GM23338 (cell line): ENCODE measurements at regions not wholly inside any gene's neighbourhood (a gene's known extent, or its start where the extent isn't known, plus 50 kb on each side); places are given as distances from the start of the nearest gene placed in this dataset.

Source experiments
- ATAC-seq: fragments of 200-7000 bp; cut with Tn5 transposase; 3 replicates; pipeline ENCODE4 v1.9.1; 2020
- DNase-seq: peaks from one replicate; pipeline ENCODE4 v3.0.0-alpha.2; 2015; ENCODE audit warnings: low spot score
- H2AFZ ChIP-seq: fragments of 200-600 bp; sonication (generic); 2 replicates; pipeline ENCODE4 v1.8.0; 2016; ENCODE audit warnings: antibody characterized with exemption, mild to moderate bottlenecking, moderate library complexity
- H3F3A ChIP-seq: fragments of 200-600 bp; sonication (generic); replicated peaks from 2 replicates; pipeline ENCODE4 v1.8.0; 2017; ENCODE audit warnings: antibody characterized with exemption, mixed run types, low read depth
- H3K27ac ChIP-seq: fragments of 200-600 bp; sonication (generic); 2 replicates; pipeline ENCODE4 v1.6.1; 2016; ENCODE audit warnings: low read depth
- H3K27me3 ChIP-seq: fragments of 200-600 bp; sonication (generic); 2 replicates; pipeline ENCODE4 v1.8.0; 2016; ENCODE audit warnings: mild to moderate bottlenecking, mixed run types, moderate library complexity; ENCODE audit not compliant: insufficient read depth
- H3K36me3 ChIP-seq: fragments of 200-600 bp; sonication (generic); 2 replicates; pipeline ENCODE4 v1.8.0; 2016; ENCODE audit warnings: mild to moderate bottlenecking; ENCODE audit not compliant: insufficient read depth
- H3K4me1 ChIP-seq: fragments of 200-600 bp; sonication (generic); 2 replicates; pipeline ENCODE4 v1.8.0; 2016; ENCODE audit warnings: mild to moderate bottlenecking, moderate library complexity; ENCODE audit not compliant: insufficient read depth
- H3K4me2 ChIP-seq: fragments of 200-600 bp; sonication (generic); 2 replicates; pipeline ENCODE4 v1.7.1; 2017; ENCODE audit warnings: mixed run types
- H3K4me3 ChIP-seq: fragments of 200-600 bp; sonication (generic); 2 replicates; pipeline ENCODE4 v1.6.1; 2016; ENCODE audit warnings: mixed run types
- H3K79me2 ChIP-seq: fragments of 200-600 bp; sonication (generic); replicated peaks from 2 replicates; pipeline ENCODE4 v1.8.0; 2017; ENCODE audit warnings: mild to moderate bottlenecking; ENCODE audit not compliant: insufficient read depth
- H3K9me2 ChIP-seq: fragments of 200-600 bp; sonication (generic); 2 replicates; pipeline ENCODE4 v1.8.0; 2017; ENCODE audit not compliant: insufficient read depth
- H4K20me1 ChIP-seq: fragments of 200-600 bp; sonication (generic); replicated peaks from 2 replicates; pipeline ENCODE4 v1.8.0; 2017; ENCODE audit warnings: mild to moderate bottlenecking; ENCODE audit not compliant: insufficient read depth
- H3K27ac Mint-ChIP-seq: 2 replicates; pipeline ENCODE4 v1.8.0; 2020; ENCODE audit warnings: inconsistent platforms, mild to moderate bottlenecking, moderate library complexity, mixed read lengths
- H3K27me3 Mint-ChIP-seq: 3 replicates; pipeline ENCODE4 v1.8.0; 2022; ENCODE audit warnings: low read depth, mild to moderate bottlenecking, moderate library complexity, mixed read lengths, inconsistent platforms; ENCODE audit not compliant: insufficient read depth, poor library complexity
- H3K36me3 Mint-ChIP-seq: 3 replicates; pipeline ENCODE4 v1.8.0; 2021; ENCODE audit warnings: low read depth, mild to moderate bottlenecking, inconsistent platforms, moderate library complexity, mixed read lengths
- H3K4me1 Mint-ChIP-seq: 3 replicates; pipeline ENCODE4 v1.8.0; 2020; ENCODE audit warnings: mild to moderate bottlenecking, inconsistent platforms, mixed read lengths
- H3K4me3 Mint-ChIP-seq: 3 replicates; pipeline ENCODE4 v1.8.0; 2021; ENCODE audit warnings: moderate library complexity, mild to moderate bottlenecking, inconsistent platforms, mixed read lengths
- H3K9me3 Mint-ChIP-seq: 3 replicates; pipeline ENCODE4 v1.8.0; 2020; ENCODE audit warnings: moderate library complexity, mild to moderate bottlenecking, inconsistent platforms, mixed read lengths
- CREB1 ChIP-seq: fragments of 250-450 bp; sonication (Bioruptor Pico); IDR thresholded peaks from 2 replicates; pipeline ENCODE4 v1.5.0; 2020; ENCODE audit warnings: low read depth, mild to moderate bottlenecking, moderate library complexity
- EZH2 ChIP-seq: fragments of 200-600 bp; sonication (generic); IDR thresholded peaks from one replicate; pipeline ENCODE4 v1.8.0; 2017; ENCODE audit warnings: antibody characterized with exemption, mild to moderate bottlenecking, low read depth; ENCODE audit not compliant: unreplicated experiment
- EZH2phosphoT487 ChIP-seq: fragments of 200-600 bp; sonication (generic); IDR thresholded peaks from one replicate; pipeline ENCODE4 v1.8.1; 2018; ENCODE audit warnings: antibody characterized with exemption; ENCODE audit not compliant: unreplicated experiment
- JUNB ChIP-seq: IDR thresholded peaks from one replicate; pipeline ENCODE4 v1.6.1; 2016; ENCODE audit warnings: antibody characterized with exemption; ENCODE audit not compliant: unreplicated experiment
- NANOG ChIP-seq: IDR thresholded peaks from 2 replicates; pipeline ENCODE4 v1.6.1; 2016; ENCODE audit warnings: antibody characterized with exemption, borderline replicate concordance
- STAT1 ChIP-seq: IDR thresholded peaks from one replicate; pipeline ENCODE4 v1.6.1; 2016; ENCODE audit warnings: antibody characterized with exemption; ENCODE audit not compliant: unreplicated experiment
- ZNF114 ChIP-seq: fragments of 250-450 bp; sonication (Bioruptor Pico); IDR thresholded peaks from 2 replicates; pipeline ENCODE4 v1.5.0; 2020; ENCODE audit warnings: mild to moderate bottlenecking, moderate library complexity
- ZNF331 ChIP-seq: fragments of 250-450 bp; sonication (Bioruptor Pico); IDR thresholded peaks from 2 replicates; pipeline ENCODE4 v1.5.0; 2020; ENCODE audit warnings: low read depth, mild to moderate bottlenecking, moderate library complexity
- TF ChIP-seq, protein P1 (sequence below), 2 experiments: fragments of 200-600 bp in 1 of 2; sonication (generic) in 1 of 2; conservative IDR thresholded peaks; 2 replicates each; pipeline versions ENCODE4 v1.5.1 to v1.6.1; 2016 to 2017; ENCODE audit warnings: antibody characterized with exemption in 2 of 2, low read depth in 2 of 2, mild to moderate bottlenecking in 2 of 2, moderate library complexity in 1 of 2
- TF ChIP-seq, protein P2 (sequence below): IDR thresholded peaks from 2 replicates; pipeline ENCODE4 v1.6.1; 2016; ENCODE audit warnings: antibody characterized with exemption
- TF ChIP-seq, protein P3 (sequence below): IDR thresholded peaks from one replicate; pipeline ENCODE4 v1.6.1; 2018; ENCODE audit warnings: antibody characterized with exemption; ENCODE audit not compliant: unreplicated experiment

DNA sequence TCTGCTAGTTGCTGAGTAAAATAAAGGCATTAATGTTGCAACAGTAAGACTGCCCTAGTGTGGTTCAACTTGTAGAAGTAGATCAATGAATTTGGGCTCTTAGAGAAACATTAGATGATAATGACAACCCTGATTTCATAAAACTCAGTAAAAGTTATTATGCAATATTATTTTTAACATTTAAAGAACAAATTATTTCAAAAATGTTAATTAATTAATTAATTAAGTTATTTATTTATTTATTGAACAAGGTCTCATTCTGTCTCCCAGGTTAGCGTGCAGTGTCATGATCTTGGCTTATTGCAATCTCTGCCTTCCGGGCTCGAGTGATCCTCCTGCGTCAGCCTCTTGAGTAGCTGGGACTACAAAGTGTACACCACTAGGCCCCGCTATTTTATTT is 1016.4 kb downstream of the VRK1 start (continued):
- TF ChIP-seq, protein P1, sequence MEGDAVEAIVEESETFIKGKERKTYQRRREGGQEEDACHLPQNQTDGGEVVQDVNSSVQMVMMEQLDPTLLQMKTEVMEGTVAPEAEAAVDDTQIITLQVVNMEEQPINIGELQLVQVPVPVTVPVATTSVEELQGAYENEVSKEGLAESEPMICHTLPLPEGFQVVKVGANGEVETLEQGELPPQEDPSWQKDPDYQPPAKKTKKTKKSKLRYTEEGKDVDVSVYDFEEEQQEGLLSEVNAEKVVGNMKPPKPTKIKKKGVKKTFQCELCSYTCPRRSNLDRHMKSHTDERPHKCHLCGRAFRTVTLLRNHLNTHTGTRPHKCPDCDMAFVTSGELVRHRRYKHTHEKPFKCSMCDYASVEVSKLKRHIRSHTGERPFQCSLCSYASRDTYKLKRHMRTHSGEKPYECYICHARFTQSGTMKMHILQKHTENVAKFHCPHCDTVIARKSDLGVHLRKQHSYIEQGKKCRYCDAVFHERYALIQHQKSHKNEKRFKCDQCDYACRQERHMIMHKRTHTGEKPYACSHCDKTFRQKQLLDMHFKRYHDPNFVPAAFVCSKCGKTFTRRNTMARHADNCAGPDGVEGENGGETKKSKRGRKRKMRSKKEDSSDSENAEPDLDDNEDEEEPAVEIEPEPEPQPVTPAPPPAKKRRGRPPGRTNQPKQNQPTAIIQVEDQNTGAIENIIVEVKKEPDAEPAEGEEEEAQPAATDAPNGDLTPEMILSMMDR (conservative IDR thresholded peaks at IDR 0.05; ENCODE audit: low read depth in 2 of 2) = no peak
- TF ChIP-seq EZH2phosphoT487 (no peak), JUNB (no peak), EZH2 (no peak), CREB1 (CRISPR knock-in tag) (no peak), ZNF331 (CRISPR knock-in tag) (no peak)
- TF ChIP-seq, protein P2, sequence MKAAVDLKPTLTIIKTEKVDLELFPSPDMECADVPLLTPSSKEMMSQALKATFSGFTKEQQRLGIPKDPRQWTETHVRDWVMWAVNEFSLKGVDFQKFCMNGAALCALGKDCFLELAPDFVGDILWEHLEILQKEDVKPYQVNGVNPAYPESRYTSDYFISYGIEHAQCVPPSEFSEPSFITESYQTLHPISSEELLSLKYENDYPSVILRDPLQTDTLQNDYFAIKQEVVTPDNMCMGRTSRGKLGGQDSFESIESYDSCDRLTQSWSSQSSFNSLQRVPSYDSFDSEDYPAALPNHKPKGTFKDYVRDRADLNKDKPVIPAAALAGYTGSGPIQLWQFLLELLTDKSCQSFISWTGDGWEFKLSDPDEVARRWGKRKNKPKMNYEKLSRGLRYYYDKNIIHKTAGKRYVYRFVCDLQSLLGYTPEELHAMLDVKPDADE = no peak

DNA sequence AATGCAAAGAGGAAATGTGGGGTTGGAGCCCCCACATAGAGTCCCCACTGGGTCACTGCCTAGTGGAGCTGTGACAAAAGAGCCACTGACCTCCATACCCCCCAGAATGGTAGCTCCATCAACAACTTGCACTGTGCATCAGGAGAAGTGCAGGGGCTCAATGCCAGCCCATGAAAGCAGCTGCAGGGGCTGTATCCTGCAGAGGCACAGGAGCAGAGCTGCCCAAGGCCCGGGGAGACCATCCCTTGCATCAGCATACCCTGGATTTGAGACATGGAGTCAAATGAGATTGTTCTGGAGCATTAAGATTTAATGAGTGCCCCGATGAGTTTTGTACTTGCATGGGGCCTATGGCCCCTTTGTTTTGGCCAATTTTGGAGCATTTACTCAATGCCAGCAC is 1023.6 kb downstream of the VRK1 start:
- no peaks in the 10 kb centered on the region; the same call in 1 of the 2 replicates for H3K36me3 ChIP-seq
- H3K27ac Mint-ChIP-seq = no peak overlapping the region
- H3F3A ChIP-seq = no peaks in the 10 kb centered on the region
- H3K27ac ChIP-seq = no peak overlapping the region
- TF ChIP-seq CREB1 (CRISPR knock-in tag) (no peak), NANOG (no peak), EZH2phosphoT487 (no peak)
- H3K4me3 Mint-ChIP-seq = no peak overlapping the region
- no peak for ATAC-seq
- no peak for DNase-seq
- no peak overlapping the region for H3K4me2 ChIP-seq
- no peaks in the 10 kb centered on the region; the same call in 2 of the 3 replicates for H3K4me1 Mint-ChIP-seq
- H3K4me1 ChIP-seq = no peaks in the 10 kb centered on the region
- H3K27me3 Mint-ChIP-seq = no peaks in the 10 kb centered on the region
- H3K79me2 ChIP-seq = no peaks in the 10 kb centered on the region
- H3K9me2 ChIP-seq = peaks cover 25% of the 10 kb centered on the region; the same call in 1 of the 2 replicates
- H3K9me3 Mint-ChIP-seq = peaks cover 12% of the 10 kb centered on the region
- no peak overlapping the region for H3K4me3 ChIP-seq
- H2AFZ ChIP-seq = no peak overlapping the region
- H3K36me3 Mint-ChIP-seq = peaks cover 4% of the 10 kb centered on the region; the same call in 2 of the 3 replicates
- no peaks in the 10 kb centered on the region for H3K27me3 ChIP-seq
- H4K20me1 ChIP-seq = no peaks in the 10 kb centered on the region

DNA sequence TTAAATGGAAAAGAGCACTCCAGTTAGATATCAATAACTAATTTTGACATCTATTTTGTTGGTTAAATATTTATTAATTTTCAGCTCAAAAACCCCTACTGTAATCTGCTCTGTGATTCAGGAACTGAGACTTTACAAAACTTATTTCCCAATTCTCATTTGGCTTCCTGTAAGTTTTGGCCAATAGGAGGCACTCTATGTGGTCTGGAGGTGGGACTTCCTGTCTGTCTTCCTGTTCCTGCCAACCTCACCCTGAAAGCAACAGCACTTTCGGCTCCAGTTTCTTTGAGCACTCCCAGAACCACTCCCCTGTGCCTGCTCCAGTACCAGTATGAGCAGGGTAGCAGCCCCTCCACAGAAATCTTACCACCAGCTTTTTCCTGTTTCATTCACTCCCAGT is 1027.0 kb downstream of the VRK1 start:
- Histone ChIP-seq H2AFZ (peak overlapping the region; percentile 56), H3K36me3 (no peaks in the 10 kb centered on the region), H3K79me2 (no peaks in the 10 kb centered on the region), H4K20me1 (no peaks in the 10 kb centered on the region), H3F3A (no peaks in the 10 kb centered on the region), H3K4me2 (no peak overlapping the region), H3K4me1 (no peaks in the 10 kb centered on the region), H3K27me3 (no peaks in the 10 kb centered on the region), H3K27ac (no peak overlapping the region), H3K4me3 (no peak overlapping the region), H3K9me2 (peaks cover 25% of the 10 kb centered on the region; the same call in 1 of the 2 replicates)
- H3K9me3 Mint-ChIP-seq = peaks cover 5% of the 10 kb centered on the region
- H3K27ac Mint-ChIP-seq = no peak overlapping the region
- DNase-seq (no peak), ATAC-seq (no peak)
- H3K4me3 Mint-ChIP-seq = no peak overlapping the region
- H3K27me3 Mint-ChIP-seq = no peaks in the 10 kb centered on the region
- peaks cover 4% of the 10 kb centered on the region; the same call in 2 of the 3 replicates for H3K36me3 Mint-ChIP-seq
- H3K4me1 Mint-ChIP-seq = no peaks in the 10 kb centered on the region; the same call in 2 of the 3 replicates
- TF ChIP-seq, protein P1 (conservative IDR thresholded peaks at IDR 0.05; ENCODE audit: low read depth in 2 of 2) = no peak
- TF ChIP-seq ZNF331 (CRISPR knock-in tag) = no peak
- TF ChIP-seq, protein P2 = no peak
- TF ChIP-seq JUNB = no peak
- TF ChIP-seq, protein P3, sequence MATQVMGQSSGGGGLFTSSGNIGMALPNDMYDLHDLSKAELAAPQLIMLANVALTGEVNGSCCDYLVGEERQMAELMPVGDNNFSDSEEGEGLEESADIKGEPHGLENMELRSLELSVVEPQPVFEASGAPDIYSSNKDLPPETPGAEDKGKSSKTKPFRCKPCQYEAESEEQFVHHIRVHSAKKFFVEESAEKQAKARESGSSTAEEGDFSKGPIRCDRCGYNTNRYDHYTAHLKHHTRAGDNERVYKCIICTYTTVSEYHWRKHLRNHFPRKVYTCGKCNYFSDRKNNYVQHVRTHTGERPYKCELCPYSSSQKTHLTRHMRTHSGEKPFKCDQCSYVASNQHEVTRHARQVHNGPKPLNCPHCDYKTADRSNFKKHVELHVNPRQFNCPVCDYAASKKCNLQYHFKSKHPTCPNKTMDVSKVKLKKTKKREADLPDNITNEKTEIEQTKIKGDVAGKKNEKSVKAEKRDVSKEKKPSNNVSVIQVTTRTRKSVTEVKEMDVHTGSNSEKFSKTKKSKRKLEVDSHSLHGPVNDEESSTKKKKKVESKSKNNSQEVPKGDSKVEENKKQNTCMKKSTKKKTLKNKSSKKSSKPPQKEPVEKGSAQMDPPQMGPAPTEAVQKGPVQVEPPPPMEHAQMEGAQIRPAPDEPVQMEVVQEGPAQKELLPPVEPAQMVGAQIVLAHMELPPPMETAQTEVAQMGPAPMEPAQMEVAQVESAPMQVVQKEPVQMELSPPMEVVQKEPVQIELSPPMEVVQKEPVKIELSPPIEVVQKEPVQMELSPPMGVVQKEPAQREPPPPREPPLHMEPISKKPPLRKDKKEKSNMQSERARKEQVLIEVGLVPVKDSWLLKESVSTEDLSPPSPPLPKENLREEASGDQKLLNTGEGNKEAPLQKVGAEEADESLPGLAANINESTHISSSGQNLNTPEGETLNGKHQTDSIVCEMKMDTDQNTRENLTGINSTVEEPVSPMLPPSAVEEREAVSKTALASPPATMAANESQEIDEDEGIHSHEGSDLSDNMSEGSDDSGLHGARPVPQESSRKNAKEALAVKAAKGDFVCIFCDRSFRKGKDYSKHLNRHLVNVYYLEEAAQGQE = no peak
- TF ChIP-seq STAT1 = no peak
- no peak for TF ChIP-seq ZNF114 (CRISPR knock-in tag)
- no peak for TF ChIP-seq CREB1 (CRISPR knock-in tag)
